NT2/D1 (cell line): ENCODE measurements at regions not wholly inside any gene's neighbourhood (a gene's known extent, or its start where the extent isn't known, plus 50 kb on each side); places are given as distances from the start of the nearest gene placed in this dataset.
A peak's percentile ranks its signal among the peaks of the same experiment; 100 is the strongest.

Source experiments
- DNase-seq: peaks from one replicate; pipeline ENCODE4 v3.0.0-alpha.2; 2011; ENCODE audit warnings: low read depth, low spot score
- H3K27me3 ChIP-seq: 2 replicates; pipeline ENCODE4 v1.6.0; 2011; ENCODE audit warnings: mild to moderate bottlenecking; ENCODE audit not compliant: insufficient read length, insufficient read depth
- H3K36me3 ChIP-seq: 2 replicates; pipeline ENCODE4 v1.6.1; 2011; ENCODE audit warnings: mild to moderate bottlenecking, low read length, mixed read lengths; ENCODE audit not compliant: insufficient read depth, insufficient read length
- H3K4me1 ChIP-seq: 2 replicates; pipeline ENCODE4 v1.5.1; 2011; ENCODE audit not compliant: insufficient read depth, insufficient read length
- H3K4me3 ChIP-seq: 2 replicates; pipeline ENCODE4 v1.5.1; 2011; ENCODE audit warnings: low read depth; ENCODE audit not compliant: insufficient read length
- H3K9ac ChIP-seq: 2 replicates; pipeline ENCODE4 v1.6.0; 2011; ENCODE audit warnings: low read depth; ENCODE audit not compliant: insufficient read length
- H3K9me3 ChIP-seq: 2 replicates; pipeline ENCODE4 v1.5.1; 2011; ENCODE audit warnings: mild to moderate bottlenecking, low read length; ENCODE audit not compliant: insufficient read depth
- SUZ12 ChIP-seq: IDR thresholded peaks from 2 replicates; pipeline ENCODE4 v1.6.1; 2011; ENCODE audit not compliant: insufficient read length, insufficient read depth; ENCODE audit errors: extremely low read depth
- YY1 ChIP-seq: IDR thresholded peaks from 2 replicates; pipeline ENCODE4 v1.6.1; 2011; ENCODE audit not compliant: insufficient read length, insufficient read depth
- ZNF274 ChIP-seq: IDR thresholded peaks from 2 replicates; pipeline ENCODE4 v1.6.1; 2011; ENCODE audit warnings: mild to moderate bottlenecking, low read depth, low read length

GRCh38 chr20:52748285-52748932 is 223.7 kb upstream of the TSHZ2 start:
- no peak for TF ChIP-seq SUZ12
- TF ChIP-seq YY1: no peak
- no peak for TF ChIP-seq ZNF274
- Histone ChIP-seq H3K4me3 (no peak overlapping the region), H3K4me1 (no peaks in the 10 kb centered on the region), H3K36me3 (no peaks in the 10 kb centered on the region), H3K27me3 (no peaks in the 10 kb centered on the region), H3K9ac (no peak overlapping the region), H3K9me3 (no peaks in the 10 kb centered on the region)
- DNase-seq: no peak

DNA sequence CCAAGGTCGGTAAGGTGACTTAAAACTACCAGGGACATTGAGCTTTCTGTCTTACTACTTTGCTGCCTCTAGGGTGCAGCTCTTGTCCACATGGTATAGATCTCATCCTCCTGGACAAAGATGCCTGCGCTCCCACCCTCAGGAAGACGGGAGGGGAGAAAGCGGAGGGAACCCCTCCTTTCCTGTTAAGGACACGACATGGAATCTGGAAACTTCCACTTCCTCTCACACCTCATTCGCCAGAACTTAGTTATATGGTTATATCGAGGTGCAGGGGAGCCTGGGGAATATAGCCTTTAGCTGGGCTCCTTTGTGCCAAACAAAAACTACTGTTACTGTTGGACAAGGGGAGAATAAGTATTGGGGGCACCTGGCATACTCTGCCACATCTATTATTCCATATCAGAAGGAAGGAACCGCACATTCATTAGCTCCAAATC is 224.3 kb upstream of the TSHZ2 start:
- Histone ChIP-seq H3K4me3 (no peak overlapping the region), H3K4me1 (no peaks in the 10 kb centered on the region), H3K9me3 (no peaks in the 10 kb centered on the region), H3K27me3 (no peaks in the 10 kb centered on the region), H3K9ac (no peak overlapping the region), H3K36me3 (no peaks in the 10 kb centered on the region)
- no peak for TF ChIP-seq YY1
- no peak for TF ChIP-seq ZNF274
- no peak for TF ChIP-seq SUZ12
- peak; percentile 23 for DNase-seq

DNA sequence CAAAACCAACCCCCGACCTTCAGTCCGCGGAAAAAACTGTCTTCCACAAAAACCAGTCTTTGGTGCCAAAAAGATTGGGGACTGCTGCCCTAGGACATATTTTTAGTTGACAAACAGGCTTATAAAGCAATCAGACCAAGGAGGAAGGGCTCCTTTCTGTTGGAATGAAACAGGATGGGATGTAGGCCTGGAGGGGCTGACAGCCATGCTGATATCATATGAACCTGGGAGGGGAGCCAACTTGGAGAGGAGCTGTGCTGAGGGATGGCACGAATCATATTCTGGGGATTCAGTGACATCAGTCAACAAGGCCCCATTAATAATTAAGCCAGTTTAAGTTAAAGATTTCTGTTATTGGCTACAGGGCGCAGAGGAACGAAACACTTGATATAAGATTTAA is 225.4 kb upstream of the TSHZ2 start:
- Histone ChIP-seq H3K36me3 (no peaks in the 10 kb centered on the region), H3K4me3 (no peak overlapping the region), H3K27me3 (no peaks in the 10 kb centered on the region), H3K9me3 (no peaks in the 10 kb centered on the region), H3K4me1 (no peaks in the 10 kb centered on the region), H3K9ac (no peak overlapping the region)
- TF ChIP-seq SUZ12 (no peak), YY1 (no peak), ZNF274 (no peak)
- DNase-seq: no peak

DNA sequence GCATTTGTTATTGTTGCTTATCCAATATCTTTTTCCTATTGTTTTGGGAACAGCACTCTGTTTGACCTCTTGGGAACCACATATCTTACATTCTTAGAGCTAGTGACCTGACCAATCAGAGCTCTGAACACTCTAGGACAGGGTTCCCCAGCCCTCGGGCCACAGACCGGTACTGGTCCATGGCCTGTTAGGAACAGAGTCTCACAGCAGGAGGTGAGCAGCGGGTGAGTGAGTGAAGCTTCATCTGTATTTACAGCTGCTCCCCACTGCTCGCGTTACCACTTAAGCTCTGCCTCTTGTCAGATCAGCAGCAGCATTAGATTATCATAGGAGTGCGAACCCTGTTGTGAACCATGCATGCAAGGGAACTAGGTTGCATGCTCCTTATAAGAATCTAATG is 226.0 kb upstream of the TSHZ2 start:
- Histone ChIP-seq H3K36me3 (no peaks in the 10 kb centered on the region), H3K27me3 (no peaks in the 10 kb centered on the region), H3K9me3 (no peaks in the 10 kb centered on the region), H3K4me3 (no peak overlapping the region), H3K4me1 (no peaks in the 10 kb centered on the region), H3K9ac (no peak overlapping the region)
- no peak for TF ChIP-seq SUZ12
- TF ChIP-seq YY1: no peak
- no peak for TF ChIP-seq ZNF274
- DNase-seq: peak; percentile 64

DNA sequence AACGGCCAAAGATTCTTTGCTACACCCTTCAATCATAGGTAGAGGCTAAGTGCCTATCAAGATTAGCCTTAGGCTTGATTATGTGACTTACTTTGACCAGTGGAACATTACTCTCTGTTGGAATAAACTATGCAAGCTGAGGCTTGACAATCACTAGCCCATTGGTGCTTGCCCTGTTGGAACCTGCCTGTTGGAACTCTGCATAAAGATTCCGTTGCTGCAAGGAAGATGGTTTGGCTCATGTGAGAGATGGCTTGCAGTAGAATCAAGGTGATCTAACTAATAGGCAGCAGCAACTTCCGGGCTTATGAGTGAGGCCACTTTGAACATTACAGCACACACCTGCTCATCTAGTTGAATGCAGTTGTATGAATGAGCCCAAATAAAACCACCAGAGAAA is 227.7 kb upstream of the TSHZ2 start:
- H3K27me3 ChIP-seq: no peaks in the 10 kb centered on the region
- no peak for DNase-seq
- TF ChIP-seq YY1 (no peak), SUZ12 (no peak), ZNF274 (no peak)
- no peak overlapping the region for H3K4me3 ChIP-seq
- H3K9me3 ChIP-seq: no peaks in the 10 kb centered on the region
- no peaks in the 10 kb centered on the region for H3K36me3 ChIP-seq
- H3K9ac ChIP-seq: no peak overlapping the region
- H3K4me1 ChIP-seq: no peaks in the 10 kb centered on the region

DNA sequence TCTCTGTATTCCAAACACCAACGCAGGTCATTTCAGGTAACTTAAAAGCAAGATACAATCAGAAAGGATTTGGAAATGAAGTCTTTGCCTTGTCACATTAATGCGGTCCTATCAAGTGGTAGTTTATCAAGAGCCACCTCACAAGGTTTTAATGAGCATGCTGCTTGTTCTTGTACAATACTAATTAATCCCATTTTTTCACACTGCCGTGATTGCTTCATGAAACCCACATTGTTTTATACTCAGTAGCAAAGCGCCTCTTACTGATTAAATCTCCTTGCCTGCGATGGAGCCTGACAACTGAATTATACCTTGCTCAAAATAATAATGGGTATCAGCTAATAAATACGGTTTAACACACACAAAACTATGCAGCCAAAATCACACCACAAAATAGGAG is 234.1 kb upstream of the TSHZ2 start:
- Histone ChIP-seq H3K36me3 (no peaks in the 10 kb centered on the region), H3K9ac (no peak overlapping the region), H3K9me3 (no peaks in the 10 kb centered on the region), H3K4me1 (no peaks in the 10 kb centered on the region), H3K4me3 (no peak overlapping the region), H3K27me3 (no peaks in the 10 kb centered on the region)
- TF ChIP-seq YY1: no peak
- no peak for TF ChIP-seq SUZ12
- TF ChIP-seq ZNF274: no peak
- DNase-seq: no peak

GRCh38 chr20:52736507-52736906 is 235.7 kb upstream of the TSHZ2 start:
- TF ChIP-seq YY1: no peak
- TF ChIP-seq ZNF274: no peak
- TF ChIP-seq SUZ12: no peak
- Histone ChIP-seq H3K9ac (no peak overlapping the region), H3K9me3 (no peaks in the 10 kb centered on the region), H3K4me3 (no peak overlapping the region), H3K27me3 (no peaks in the 10 kb centered on the region), H3K36me3 (no peaks in the 10 kb centered on the region), H3K4me1 (no peaks in the 10 kb centered on the region)
- DNase-seq: no peak
